Right forelimb (tissue), 1 donor: ENCODE measurements at regions not wholly inside any gene's neighbourhood (a gene's known extent, or its start where the extent isn't known, plus 50 kb on each side); places are given as distances from the start of the nearest gene placed in this dataset.
A peak's percentile ranks its signal among the peaks of the same experiment; 100 is the strongest.

Experiments used
- DNase-seq: peaks from one replicate; pipeline ENCODE4 v3.0.0-alpha.2; 2018

- no peak for DNase-seq
Measured at GRCh38 chr11:33646629-33647028, 54.0 kb downstream of the C11orf91 start.

DNA sequence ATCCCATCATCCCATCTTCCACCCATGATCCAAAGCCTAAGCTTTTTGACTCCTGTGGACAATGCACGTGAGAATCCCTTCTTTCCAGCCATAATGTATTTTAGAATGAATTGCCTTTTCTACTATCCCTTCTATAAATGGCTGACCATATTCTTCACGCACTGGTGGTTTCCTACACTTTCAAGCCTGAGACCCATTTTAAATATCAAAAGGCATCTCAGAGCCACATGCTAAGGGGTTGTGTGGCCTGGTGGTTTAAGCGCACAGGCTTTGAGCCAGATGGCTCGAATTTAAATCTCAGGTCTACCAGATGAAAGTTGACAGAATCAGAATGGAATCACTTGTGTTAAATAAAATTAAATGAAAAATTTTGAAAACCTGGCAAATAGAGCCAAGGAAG lies 54.5 kb downstream of the C11orf91 start:
- DNase-seq: no peak

- no peak for DNase-seq
Measured at GRCh38 chr11:33645686-33646085, 54.9 kb downstream of the C11orf91 start.

GRCh38 chr11:33643167-33643824 lies 57.3 kb downstream of the C11orf91 start:
- DNase-seq: no peak

- DNase-seq: no peak
Measured at GRCh38 chr11:33642461-33643166, 58.0 kb downstream of the C11orf91 start.

GRCh38 chr11:33640730-33641371 lies 59.8 kb downstream of the C11orf91 start:
- DNase-seq: no peak

GRCh38 chr11:33638608-33639007 lies 62.0 kb downstream of the C11orf91 start:
- DNase-seq: no peak

GRCh38 chr11:33636104-33636503 lies 64.5 kb downstream of the C11orf91 start:
- no peak for DNase-seq

- no peak for DNase-seq
Measured at GRCh38 chr11:33635161-33635560, 65.5 kb downstream of the C11orf91 start.

- DNase-seq: no peak
Measured at GRCh38 chr11:33634291-33634834, 66.3 kb downstream of the C11orf91 start.

DNA sequence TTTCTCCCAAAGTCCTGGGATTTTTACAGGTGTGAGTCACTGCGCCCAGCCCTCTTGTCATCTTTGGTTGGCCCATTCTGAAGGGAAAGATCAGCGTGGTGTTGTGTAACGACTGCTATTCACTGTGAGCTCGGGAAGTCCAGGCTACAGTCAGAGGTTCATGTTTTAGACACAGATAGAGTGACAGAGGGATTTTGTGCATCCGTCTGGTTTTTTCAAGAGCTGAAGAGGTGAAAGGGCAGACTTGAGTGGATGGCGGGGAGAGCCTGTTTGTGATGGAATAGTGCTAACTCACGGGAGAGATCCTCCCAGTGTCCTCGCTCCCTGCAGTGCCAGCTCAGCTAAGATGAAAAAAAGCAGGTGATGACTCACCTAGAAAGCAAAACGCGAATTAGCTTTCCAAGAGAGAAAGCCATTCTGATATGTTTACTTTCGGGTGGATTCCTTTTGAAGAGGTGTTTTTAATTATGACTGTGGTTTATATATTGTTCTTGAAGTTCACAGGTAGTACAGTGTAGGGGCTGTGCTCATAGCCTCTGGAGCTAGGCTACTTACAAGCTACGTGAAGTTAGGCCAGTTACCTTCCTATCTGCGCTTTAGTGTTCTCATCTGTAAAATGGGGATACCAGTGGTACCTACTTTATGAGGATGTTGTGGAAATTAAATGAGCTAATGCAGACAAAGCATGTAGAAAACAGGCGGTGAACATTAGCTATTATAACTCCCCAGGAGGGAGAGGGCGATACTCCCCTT lies 67.2 kb downstream of the C11orf91 start:
- DNase-seq: no peak

DNA sequence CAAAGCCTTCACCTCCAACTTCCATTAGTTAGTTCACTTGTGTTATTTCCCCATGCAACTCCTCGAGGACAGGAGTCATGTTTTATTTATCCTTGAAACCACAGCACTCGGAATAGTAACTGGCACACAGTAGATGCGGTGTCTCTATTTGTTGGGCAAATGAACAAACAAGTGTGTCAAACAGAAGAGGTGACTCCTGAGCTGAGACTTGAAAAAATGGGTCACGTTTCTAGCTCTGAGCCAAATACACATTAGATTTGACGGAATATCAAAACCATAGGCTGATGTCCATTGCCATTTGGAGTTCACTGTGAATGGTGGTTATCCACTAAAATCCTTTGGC lies 68.9 kb downstream of the C11orf91 start:
- no peak for DNase-seq

DNA sequence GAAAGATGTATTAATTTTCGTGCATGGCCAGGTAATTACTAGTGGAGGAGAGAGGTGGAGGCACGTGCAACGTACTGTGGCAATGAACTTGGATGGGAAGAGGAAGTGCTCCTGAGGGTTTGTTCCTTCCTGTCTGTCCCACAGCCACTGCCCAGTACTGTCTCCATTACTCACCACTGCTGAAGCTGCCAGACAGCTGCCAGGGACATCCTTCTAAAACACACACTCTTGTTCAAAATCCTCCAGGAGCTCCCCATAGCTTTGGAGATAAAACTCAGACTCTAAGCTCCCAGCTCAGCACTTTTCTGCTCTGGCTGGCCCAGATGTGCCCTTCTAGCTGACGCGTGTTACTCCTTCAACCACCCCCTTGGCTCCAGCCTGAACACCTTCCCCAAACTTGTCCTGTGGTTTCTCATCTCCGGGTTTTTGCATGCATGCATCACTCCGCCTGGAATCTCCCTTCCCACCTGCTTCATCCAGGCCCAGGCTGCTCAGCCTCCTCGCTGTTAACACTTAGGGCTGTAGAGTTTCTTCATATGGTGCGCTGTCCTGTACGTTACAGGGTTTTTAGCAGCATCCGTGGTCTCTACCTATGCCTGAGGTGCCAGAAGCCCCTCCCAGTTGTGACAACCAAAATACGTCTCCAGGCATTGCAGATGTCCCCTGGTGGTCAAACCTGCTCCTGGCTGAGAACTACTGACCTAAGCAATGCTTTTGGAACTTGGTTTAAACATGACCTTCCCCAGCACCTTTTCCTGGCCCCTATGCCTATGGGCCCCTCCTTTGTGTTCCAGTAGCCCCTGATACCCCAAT lies 69.5 kb downstream of the C11orf91 start:
- no peak for DNase-seq

GRCh38 chr11:33624083-33624482 lies 76.5 kb downstream of the C11orf91 start:
- peak; percentile 74 for DNase-seq

GRCh38 chr11:33622806-33623205 lies 77.8 kb downstream of the C11orf91 start:
- no peak for DNase-seq

GRCh38 chr11:33622186-33622585 lies 78.4 kb downstream of the C11orf91 start:
- peak; percentile 56 for DNase-seq

DNA sequence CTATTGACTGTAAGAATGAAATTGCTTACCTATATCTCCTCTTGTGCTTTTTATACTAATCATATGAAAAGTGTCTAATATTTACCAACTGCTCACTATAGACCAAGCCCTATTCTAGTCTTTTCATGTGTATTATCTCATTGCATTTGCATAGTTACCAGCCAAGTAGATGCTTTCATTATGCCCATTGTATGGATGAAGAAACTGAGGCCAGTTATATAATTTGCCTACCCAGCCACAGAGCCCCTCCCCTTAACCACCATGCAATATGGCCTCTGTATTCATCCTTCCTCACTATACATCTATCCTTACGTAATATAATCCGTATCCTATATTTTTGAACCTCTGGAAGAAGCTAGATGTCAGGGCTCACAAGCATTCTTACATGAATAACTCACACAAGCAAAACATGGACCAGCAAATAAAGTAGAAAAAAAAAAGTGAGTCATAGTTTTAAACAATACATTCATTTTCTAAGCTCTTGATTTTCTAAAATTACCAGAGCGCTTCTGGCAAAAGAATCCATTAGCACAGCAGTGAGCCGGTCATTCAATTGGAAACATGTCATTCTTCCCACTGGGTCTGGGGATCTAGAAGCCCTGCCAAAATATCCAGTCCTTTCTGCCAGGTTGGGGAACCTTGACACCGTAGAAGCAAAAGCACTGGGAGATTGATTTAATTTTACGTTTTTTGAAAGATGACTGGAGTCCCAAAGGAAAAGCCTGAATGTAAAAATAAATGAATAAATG lies 80.0 kb downstream of the C11orf91 start:
- DNase-seq: no peak

DNA sequence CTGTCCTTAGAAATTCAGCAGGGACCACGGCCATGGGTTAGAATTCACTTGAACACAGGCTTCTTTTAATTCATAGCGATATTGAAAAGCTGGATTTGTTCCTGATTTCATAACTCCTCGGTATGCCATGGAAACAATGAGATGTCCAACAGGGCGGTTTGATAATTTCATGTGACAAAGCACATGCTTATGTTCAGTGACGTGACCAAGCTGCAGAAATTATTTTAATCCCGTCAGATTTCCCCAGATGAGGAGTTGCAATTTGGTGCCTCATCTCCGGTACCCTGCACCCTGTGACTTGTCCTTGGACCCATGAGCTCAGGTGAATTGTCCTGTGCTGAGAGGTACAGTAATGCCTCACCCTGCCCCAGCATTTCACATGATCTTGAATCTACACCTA lies 81.7 kb downstream of the C11orf91 start:
- no peak for DNase-seq

DNA sequence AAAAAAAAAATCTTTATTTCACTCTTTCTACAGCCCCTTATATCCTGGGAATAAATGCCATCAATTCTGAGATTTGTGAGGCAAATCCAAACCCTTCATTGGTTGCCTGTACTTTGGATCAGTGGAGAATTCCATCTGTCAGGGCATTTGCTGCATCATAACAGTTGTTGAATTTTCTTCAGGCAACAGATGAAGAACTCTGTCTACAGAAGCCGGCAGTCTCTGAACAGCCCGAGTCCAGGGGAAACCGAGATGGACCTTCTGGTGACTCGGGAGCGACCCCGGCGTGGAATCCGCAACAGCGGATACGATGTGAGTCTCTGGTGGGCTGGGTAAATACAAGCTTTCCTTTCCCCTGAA lies 82.3 kb downstream of the C11orf91 start:
- DNase-seq: no peak

- no peak for DNase-seq
Measured at GRCh38 chr11:33617672-33618350, 82.8 kb downstream of the C11orf91 start.

GRCh38 chr11:33616552-33616951 lies 84.1 kb downstream of the C11orf91 start:
- DNase-seq: no peak
